Mesendoderm (in vitro differentiated cells): ENCODE measurements at regions not wholly inside any gene's neighbourhood (a gene's known extent, or its start where the extent isn't known, plus 50 kb on each side); places are given as distances from the start of the nearest gene placed in this dataset.

Experiments
- DNase-seq: peaks from one replicate; pipeline ENCODE4 v3.0.0; 2013
- H2AK5ac ChIP-seq: 2 replicates; pipeline ENCODE4 v1.6.1; 2013; ENCODE audit warnings: low read length, inconsistent platforms
- H2BK120ac ChIP-seq: 2 replicates; pipeline ENCODE4 v1.6.1; 2013; ENCODE audit warnings: low read depth, mild to moderate bottlenecking, low read length, moderate library complexity, mixed read lengths
- H2BK15ac ChIP-seq: replicated peaks from 2 replicates; pipeline ENCODE4 v1.6.1; 2013; ENCODE audit warnings: low read depth, mild to moderate bottlenecking, moderate library complexity
- H2BK5ac ChIP-seq: 2 replicates; pipeline ENCODE4 v1.6.1; 2013; ENCODE audit warnings: low read length, inconsistent platforms
- H3K18ac ChIP-seq: 2 replicates; pipeline ENCODE4 v1.6.1; 2013; ENCODE audit warnings: mild to moderate bottlenecking, low read length, mixed read lengths
- H3K23ac ChIP-seq: one replicate; pipeline ENCODE4 v1.6.1; 2013; ENCODE audit warnings: low read length
- H3K27ac ChIP-seq: 2 replicates; pipeline ENCODE4 v1.5.1; 2013; ENCODE audit warnings: low read depth, mild to moderate bottlenecking, inconsistent platforms, low read length, moderate library complexity
- H3K27me3 ChIP-seq: 2 replicates; pipeline ENCODE4 v1.6.1; 2013; ENCODE audit warnings: low read length, control low read depth, mild to moderate bottlenecking, inconsistent platforms; ENCODE audit not compliant: insufficient read depth, poor library complexity
- H3K36me3 ChIP-seq: 2 replicates; pipeline ENCODE4 v1.6.1; 2013; ENCODE audit warnings: low read length, inconsistent platforms; ENCODE audit not compliant: control insufficient read depth, insufficient read depth
- H3K4ac ChIP-seq: one replicate; pipeline ENCODE4 v1.6.1; 2013; ENCODE audit warnings: low read depth, mild to moderate bottlenecking, low read length, moderate library complexity
- H3K4me1 ChIP-seq: 2 replicates; pipeline ENCODE4 v1.6.1; 2013; ENCODE audit warnings: low read depth, low read length, inconsistent platforms; ENCODE audit not compliant: control insufficient read depth
- H3K4me2 ChIP-seq: 2 replicates; pipeline ENCODE4 v1.6.1; 2013; ENCODE audit warnings: low read length
- H3K4me3 ChIP-seq: 2 replicates; pipeline ENCODE4 v1.5.1; 2013; ENCODE audit warnings: mild to moderate bottlenecking, low read length
- H3K56ac ChIP-seq: one replicate; pipeline ENCODE4 v1.6.1; 2013; ENCODE audit warnings: low read length
- H3K79me1 ChIP-seq: 2 replicates; pipeline ENCODE4 v1.6.1; 2013; ENCODE audit warnings: low read length, inconsistent platforms
- H3K79me2 ChIP-seq: 2 replicates; pipeline ENCODE4 v1.6.1; 2013; ENCODE audit warnings: mild to moderate bottlenecking, low read length; ENCODE audit not compliant: control insufficient read depth, insufficient read depth
- H3K9ac ChIP-seq: 2 replicates; pipeline ENCODE4 v1.6.1; 2013; ENCODE audit warnings: low read length, inconsistent platforms
- H4K5ac ChIP-seq: one replicate; pipeline ENCODE4 v1.6.1; 2013; ENCODE audit warnings: low read length
- H4K8ac ChIP-seq: one replicate; pipeline ENCODE4 v1.6.1; 2013; ENCODE audit warnings: low read depth, mild to moderate bottlenecking, control low read depth, low read length, moderate library complexity
- WGBS: extraction: QIAGEN DNeasy Blood & Tissue Kit; methylation state at CpG from one replicate; pipeline ENCODE4 v1.1.7; 2013; ENCODE audit warnings: low lambda C conversion rate, missing lambda C conversion rate; ENCODE audit not compliant: insufficient coverage; ENCODE audit errors: extremely low coverage; 5-methylcytosine and 5-hydroxymethylcytosine counted together

- no peak overlapping the region for H3K18ac ChIP-seq
- H3K79me2 ChIP-seq: no peaks in the 10 kb centered on the region
- DNase-seq: peak; percentile 40
- no peak overlapping the region for H3K56ac ChIP-seq
- no peak overlapping the region for H3K4ac ChIP-seq
- no peak overlapping the region for H3K9ac ChIP-seq
- H3K4me1 ChIP-seq: peaks cover 9% of the 10 kb centered on the region
- H3K4me2 ChIP-seq: no peak overlapping the region
- no peaks in the 10 kb centered on the region for H3K79me1 ChIP-seq
- no peak overlapping the region for H3K4me3 ChIP-seq
- no peak overlapping the region for H4K8ac ChIP-seq
- H2AK5ac ChIP-seq: no peak overlapping the region
- no peak overlapping the region for H3K23ac ChIP-seq
- no peak overlapping the region for H2BK15ac ChIP-seq
- H4K5ac ChIP-seq: no peak overlapping the region
- no CpG with 5 or more reads among the region's 6 CpGs for WGBS
- no peak overlapping the region for H3K27ac ChIP-seq
- no peak overlapping the region for H2BK120ac ChIP-seq
- no peak overlapping the region for H2BK5ac ChIP-seq
- H3K27me3 ChIP-seq: peaks cover 2% of the 10 kb centered on the region
- H3K36me3 ChIP-seq: no peaks in the 10 kb centered on the region
Measured at GRCh38 chr16:86046026-86046425, 147.1 kb downstream of the IRF8 start.

GRCh38 chr16:86046667-86047270 lies 147.8 kb downstream of the IRF8 start:
- Histone ChIP-seq H2BK120ac (no peak overlapping the region), H2AK5ac (no peak overlapping the region), H3K36me3 (no peaks in the 10 kb centered on the region), H2BK15ac (no peak overlapping the region), H3K56ac (peak overlapping the region; percentile 19), H3K23ac (no peak overlapping the region), H3K18ac (no peak overlapping the region), H3K4me1 (peaks cover 9% of the 10 kb centered on the region), H3K79me2 (no peaks in the 10 kb centered on the region), H2BK5ac (no peak overlapping the region), H3K4me3 (no peak overlapping the region), H3K4ac (no peak overlapping the region), H3K9ac (no peak overlapping the region), H3K27ac (no peak overlapping the region), H4K8ac (no peak overlapping the region), H3K27me3 (no peaks in the 10 kb centered on the region), H4K5ac (no peak overlapping the region), H3K79me1 (no peaks in the 10 kb centered on the region), H3K4me2 (no peak overlapping the region)
- DNase-seq: no peak
- no CpG with 5 or more reads among the region's 9 CpGs for WGBS

DNA sequence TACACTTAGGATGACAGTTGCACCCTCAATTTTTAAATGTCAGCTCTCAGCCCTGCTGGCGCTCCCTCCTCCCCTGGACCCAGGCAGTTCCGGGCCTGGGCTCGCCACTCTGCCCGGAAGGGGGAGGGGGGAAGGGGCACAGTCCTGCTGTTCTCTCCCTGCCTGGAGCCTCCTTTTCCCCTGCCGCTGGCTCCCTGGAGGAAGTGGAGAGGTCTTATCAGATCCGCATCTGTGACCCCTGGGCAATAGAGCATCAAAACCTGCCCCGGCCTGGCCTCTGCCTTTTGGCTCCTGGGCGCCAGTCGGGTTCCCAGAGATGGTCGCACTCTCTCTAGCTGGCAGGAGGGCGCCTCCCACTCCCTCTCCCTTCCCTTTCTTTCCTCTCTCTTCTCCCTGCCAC lies 149.3 kb downstream of the IRF8 start:
- H3K79me1 ChIP-seq: no peaks in the 10 kb centered on the region
- no peak overlapping the region for H3K56ac ChIP-seq
- peaks cover 9% of the 10 kb centered on the region for H3K4me1 ChIP-seq
- no peak overlapping the region for H3K4me2 ChIP-seq
- H4K8ac ChIP-seq: no peak overlapping the region
- no peak overlapping the region for H3K4me3 ChIP-seq
- no peak overlapping the region for H2BK5ac ChIP-seq
- no peaks in the 10 kb centered on the region for H3K27me3 ChIP-seq
- no peak overlapping the region for H2AK5ac ChIP-seq
- H3K9ac ChIP-seq: no peak overlapping the region
- no peak overlapping the region for H4K5ac ChIP-seq
- no peaks in the 10 kb centered on the region for H3K36me3 ChIP-seq
- no peak overlapping the region for H3K23ac ChIP-seq
- H3K27ac ChIP-seq: no peak overlapping the region
- H2BK15ac ChIP-seq: no peak overlapping the region
- no CpG with 5 or more reads among the region's 11 CpGs for WGBS
- no peak overlapping the region for H3K4ac ChIP-seq
- no peak overlapping the region for H3K18ac ChIP-seq
- H3K79me2 ChIP-seq: no peaks in the 10 kb centered on the region
- peak; percentile 51 for DNase-seq
- H2BK120ac ChIP-seq: no peak overlapping the region

GRCh38 chr16:86048882-86049585 lies 150.1 kb downstream of the IRF8 start:
- Histone ChIP-seq H3K9ac (no peak overlapping the region), H3K4me3 (no peak overlapping the region), H3K27me3 (no peaks in the 10 kb centered on the region), H3K27ac (no peak overlapping the region), H3K4me2 (no peak overlapping the region), H2BK15ac (no peak overlapping the region), H3K36me3 (no peaks in the 10 kb centered on the region), H2BK5ac (no peak overlapping the region), H2BK120ac (no peak overlapping the region), H3K18ac (no peak overlapping the region), H3K4ac (no peak overlapping the region), H3K79me2 (no peaks in the 10 kb centered on the region), H3K23ac (no peak overlapping the region), H2AK5ac (no peak overlapping the region), H3K79me1 (no peaks in the 10 kb centered on the region), H4K8ac (no peak overlapping the region), H3K4me1 (peaks cover 9% of the 10 kb centered on the region), H3K56ac (no peak overlapping the region), H4K5ac (no peak overlapping the region)
- WGBS: no CpG with 5 or more reads among the region's 11 CpGs
- no peak for DNase-seq

DNA sequence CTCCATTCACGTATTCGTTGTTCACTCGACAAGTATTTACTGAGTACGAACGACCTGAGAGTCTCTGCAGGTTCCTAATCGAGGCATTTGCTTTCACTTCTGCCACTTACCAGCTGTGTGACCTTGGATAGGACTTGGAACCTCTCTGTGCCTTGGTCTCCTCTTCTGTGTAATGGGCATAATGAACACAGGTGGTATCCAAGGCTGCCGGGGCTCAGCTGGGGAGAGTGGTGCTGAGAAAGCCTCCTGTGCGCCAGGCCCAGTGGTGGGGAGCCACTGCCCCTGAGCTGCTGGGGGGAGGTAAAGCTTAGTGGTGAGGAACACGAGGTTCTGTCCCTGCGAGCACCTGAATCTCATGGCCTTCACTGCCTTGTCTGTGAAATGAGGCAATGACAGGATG lies 150.7 kb downstream of the IRF8 start:
- no peaks in the 10 kb centered on the region for H3K27me3 ChIP-seq
- H2BK120ac ChIP-seq: no peak overlapping the region
- H2AK5ac ChIP-seq: no peak overlapping the region
- DNase-seq: no peak
- no peaks in the 10 kb centered on the region for H3K36me3 ChIP-seq
- no peak overlapping the region for H2BK5ac ChIP-seq
- no peak overlapping the region for H2BK15ac ChIP-seq
- no peak overlapping the region for H3K4ac ChIP-seq
- no peak overlapping the region for H3K23ac ChIP-seq
- no peak overlapping the region for H3K9ac ChIP-seq
- no peak overlapping the region for H3K56ac ChIP-seq
- H3K18ac ChIP-seq: no peak overlapping the region
- no peak overlapping the region for H3K27ac ChIP-seq
- H3K79me2 ChIP-seq: no peaks in the 10 kb centered on the region
- no CpG with 5 or more reads among the region's 10 CpGs for WGBS
- H4K8ac ChIP-seq: no peak overlapping the region
- H3K79me1 ChIP-seq: no peaks in the 10 kb centered on the region
- H4K5ac ChIP-seq: no peak overlapping the region
- H3K4me3 ChIP-seq: no peak overlapping the region
- H3K4me1 ChIP-seq: peaks cover 9% of the 10 kb centered on the region
- H3K4me2 ChIP-seq: no peak overlapping the region

DNA sequence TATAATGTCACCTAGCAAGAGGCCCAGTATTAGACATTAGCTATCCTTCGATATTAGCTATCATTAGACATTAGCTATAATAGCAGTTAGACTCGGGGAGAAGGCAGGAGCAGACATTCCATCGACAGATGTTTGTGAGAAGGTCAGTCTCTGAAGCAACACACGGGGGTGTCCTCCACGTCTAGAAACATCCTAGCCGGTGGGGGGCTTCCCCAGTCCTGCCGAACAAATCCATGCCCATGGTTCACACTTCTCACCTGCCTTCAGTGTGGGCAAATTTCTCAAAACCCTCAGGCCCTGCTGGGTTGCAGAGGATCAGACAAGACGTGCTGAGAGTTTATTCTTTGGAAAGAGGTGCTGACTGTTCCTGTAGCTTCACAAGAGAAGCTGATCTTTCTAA lies 151.1 kb downstream of the IRF8 start:
- H3K27me3 ChIP-seq: no peaks in the 10 kb centered on the region
- no peak overlapping the region for H4K8ac ChIP-seq
- H2BK120ac ChIP-seq: no peak overlapping the region
- H2AK5ac ChIP-seq: no peak overlapping the region
- H4K5ac ChIP-seq: no peak overlapping the region
- H3K4me1 ChIP-seq: peaks cover 9% of the 10 kb centered on the region
- no peaks in the 10 kb centered on the region for H3K79me2 ChIP-seq
- no peak overlapping the region for H3K4me3 ChIP-seq
- H3K36me3 ChIP-seq: no peaks in the 10 kb centered on the region
- H3K79me1 ChIP-seq: no peaks in the 10 kb centered on the region
- H3K9ac ChIP-seq: no peak overlapping the region
- no peak overlapping the region for H3K4me2 ChIP-seq
- no peak for DNase-seq
- H3K23ac ChIP-seq: no peak overlapping the region
- no peak overlapping the region for H3K56ac ChIP-seq
- H3K27ac ChIP-seq: no peak overlapping the region
- no peak overlapping the region for H2BK5ac ChIP-seq
- no peak overlapping the region for H2BK15ac ChIP-seq
- no peak overlapping the region for H3K4ac ChIP-seq
- WGBS: no CpG with 5 or more reads among the region's 8 CpGs
- H3K18ac ChIP-seq: no peak overlapping the region
